ENCODE measurements at regions not wholly inside any gene's neighbourhood (a gene's known extent, or its start where the extent isn't known, plus 50 kb on each side); places are given as distances from the start of the nearest gene placed in this dataset.

- intact Hi-C loops (cut with DNase I): no loop called here
- DNase-seq (no peak), ATAC-seq (no peak)
- H3K27ac ChIP-seq: no peak overlapping the region
- no peaks in the 10 kb centered on the region for H3K9me3 ChIP-seq
- no peak for TF ChIP-seq CTCF (IDR thresholded peaks at IDR 0.05)
- WGBS, 3 donors: 86 to 97% (median 92%) methylated on average over 2 of the region's 2 CpGs
- H3K36me3 ChIP-seq (ENCODE audit: insufficient read depth in 1 of 2, low read depth in 1 of 2): no peaks in the 10 kb centered on the region
- peaks cover 12% of the 10 kb centered on the region for H3K4me1 ChIP-seq
- H3K27me3 ChIP-seq (ENCODE audit: insufficient read depth in 3 of 3, low read length in 2 of 3): no peaks in the 10 kb centered on the region
- H3K4me3 ChIP-seq: no peak overlapping the region
Observed at GRCh38 chr2:236758406-236758805, 188.8 kb downstream of the ACKR3 start.

- Histone ChIP-seq H3K4me1 (no peaks in the 10 kb centered on the region), H3K27ac (no peak overlapping the region), H3K9me3 (no peaks in the 10 kb centered on the region), H3K27me3 (ENCODE audit: insufficient read depth in 3 of 3, low read length in 2 of 3) (no peaks in the 10 kb centered on the region), H3K4me3 (no peak overlapping the region), H3K36me3 (ENCODE audit: insufficient read depth in 1 of 2, low read depth in 1 of 2) (no peaks in the 10 kb centered on the region)
- DNase-seq (no peak), ATAC-seq (no peak)
- TF ChIP-seq CTCF (IDR thresholded peaks at IDR 0.05): no peak
- intact Hi-C loops (cut with DNase I): no loop called here
Observed at GRCh38 chr2:236760246-236760645, 190.6 kb downstream of the ACKR3 start.

GRCh38 chr2:236761358-236761757 lies 191.7 kb downstream of the ACKR3 start:
- TF ChIP-seq CTCF (IDR thresholded peaks at IDR 0.05): no peak
- H3K36me3 ChIP-seq (ENCODE audit: insufficient read depth in 1 of 2, low read depth in 1 of 2): no peaks in the 10 kb centered on the region
- intact Hi-C loops (cut with DNase I): no loop called here
- no peak overlapping the region for H3K27ac ChIP-seq
- DNase-seq (no peak), ATAC-seq (no peak)
- no peaks in the 10 kb centered on the region for H3K9me3 ChIP-seq
- no peaks in the 10 kb centered on the region for H3K4me1 ChIP-seq
- WGBS, 3 donors: 93 to 97% (median 95%) methylated on average over 3 of the region's 3 CpGs
- H3K4me3 ChIP-seq: no peak overlapping the region
- H3K27me3 ChIP-seq (ENCODE audit: insufficient read depth in 3 of 3, low read length in 2 of 3): no peaks in the 10 kb centered on the region

DNA sequence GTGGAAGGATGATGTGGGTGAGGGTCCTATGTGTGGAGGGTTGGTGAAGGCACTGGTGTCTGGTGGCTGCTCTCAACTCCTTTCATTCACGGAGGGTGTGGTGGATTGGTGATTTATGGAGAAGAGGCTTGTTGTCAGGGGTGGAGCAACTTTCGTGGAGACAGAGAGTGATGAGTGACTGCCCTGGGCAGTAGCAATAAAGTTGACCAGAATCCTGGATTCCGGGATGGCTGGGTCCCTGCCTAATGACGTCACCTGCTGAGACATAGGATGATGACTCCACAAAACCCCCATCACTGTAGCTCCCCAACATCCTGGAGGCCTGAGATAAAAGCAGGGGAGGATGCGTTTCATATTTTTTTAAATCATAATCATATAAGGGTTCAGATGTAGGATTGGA lies 193.0 kb downstream of the ACKR3 start:
- no peak for TF ChIP-seq CTCF (IDR thresholded peaks at IDR 0.05)
- no peak overlapping the region for H3K27ac ChIP-seq
- no peak for DNase-seq
- no peak for ATAC-seq
- no peaks in the 10 kb centered on the region for H3K9me3 ChIP-seq
- WGBS, 3 donors: 89 to 93% (median 89%) methylated on average over 5 of the region's 5 CpGs
- H3K4me3 ChIP-seq: no peak overlapping the region
- no peaks in the 10 kb centered on the region for H3K4me1 ChIP-seq
- H3K36me3 ChIP-seq (ENCODE audit: insufficient read depth in 1 of 2, low read depth in 1 of 2): no peaks in the 10 kb centered on the region
- H3K27me3 ChIP-seq (ENCODE audit: insufficient read depth in 3 of 3, low read length in 2 of 3): no peaks in the 10 kb centered on the region
- intact Hi-C loops (cut with DNase I): no loop called here

DNA sequence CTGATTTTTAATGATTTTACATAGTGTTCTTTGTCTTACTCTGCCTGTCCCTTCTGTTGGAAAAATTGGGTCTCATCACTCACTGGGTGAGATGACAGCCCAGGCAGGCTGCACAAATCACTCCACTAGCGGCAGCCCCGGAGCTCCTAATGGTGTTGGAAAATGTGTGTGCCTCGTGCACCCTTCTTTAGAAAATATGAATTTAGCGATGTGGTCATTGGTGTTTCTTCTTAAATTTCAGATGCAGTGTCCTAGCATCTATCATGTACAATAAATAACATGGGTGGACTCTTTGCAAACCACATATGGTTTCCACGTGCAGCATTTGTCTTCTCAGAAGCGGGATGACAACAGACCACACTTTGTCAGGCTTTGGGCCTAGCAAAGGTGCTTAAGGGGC lies 194.2 kb downstream of the ACKR3 start:
- intact Hi-C loops (cut with DNase I): no loop called here
- no peak overlapping the region for H3K4me3 ChIP-seq
- H3K27me3 ChIP-seq (ENCODE audit: insufficient read depth in 3 of 3, low read length in 2 of 3): no peaks in the 10 kb centered on the region
- no peak overlapping the region for H3K27ac ChIP-seq
- no peak for TF ChIP-seq CTCF (IDR thresholded peaks at IDR 0.05)
- H3K9me3 ChIP-seq: no peaks in the 10 kb centered on the region
- DNase-seq (no peak), ATAC-seq (no peak)
- H3K36me3 ChIP-seq (ENCODE audit: insufficient read depth in 1 of 2, low read depth in 1 of 2): no peaks in the 10 kb centered on the region
- 80 to 87% (median 81%) methylated on average over 6 of the region's 6 CpGs for WGBS, 3 donors
- no peaks in the 10 kb centered on the region for H3K4me1 ChIP-seq

All from psoas muscle (tissue), 7 donors.